ENCODE measurements at regions not wholly inside any gene's neighbourhood (a gene's known extent, or its start where the extent isn't known, plus 50 kb on each side); places are given as distances from the start of the nearest gene placed in this dataset.

DNA sequence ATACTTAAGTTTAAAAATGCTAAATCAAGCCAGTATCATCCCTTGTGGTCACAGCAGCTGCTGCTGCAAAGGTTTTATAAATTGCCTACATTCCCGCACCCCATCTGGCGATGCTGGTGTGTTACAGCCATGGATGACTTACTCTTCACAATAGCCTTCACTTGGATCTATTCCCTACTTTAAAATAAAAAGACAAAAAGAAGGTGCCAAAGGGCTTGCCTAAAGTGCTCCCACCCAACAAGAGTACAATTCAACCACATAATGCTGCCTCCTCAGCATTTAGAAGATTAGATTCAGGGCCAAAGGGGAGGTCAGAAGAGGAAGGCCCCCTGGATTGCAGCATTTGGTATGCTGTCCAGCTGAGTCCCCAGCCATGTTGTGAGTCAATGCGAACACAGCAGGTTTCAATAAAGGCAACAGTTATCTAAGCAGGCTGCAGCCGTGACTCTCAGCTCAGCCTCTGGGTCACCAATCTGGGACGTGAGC is 176.1 kb downstream of the DAD1 start:
- no peak for DNase-seq

DNA sequence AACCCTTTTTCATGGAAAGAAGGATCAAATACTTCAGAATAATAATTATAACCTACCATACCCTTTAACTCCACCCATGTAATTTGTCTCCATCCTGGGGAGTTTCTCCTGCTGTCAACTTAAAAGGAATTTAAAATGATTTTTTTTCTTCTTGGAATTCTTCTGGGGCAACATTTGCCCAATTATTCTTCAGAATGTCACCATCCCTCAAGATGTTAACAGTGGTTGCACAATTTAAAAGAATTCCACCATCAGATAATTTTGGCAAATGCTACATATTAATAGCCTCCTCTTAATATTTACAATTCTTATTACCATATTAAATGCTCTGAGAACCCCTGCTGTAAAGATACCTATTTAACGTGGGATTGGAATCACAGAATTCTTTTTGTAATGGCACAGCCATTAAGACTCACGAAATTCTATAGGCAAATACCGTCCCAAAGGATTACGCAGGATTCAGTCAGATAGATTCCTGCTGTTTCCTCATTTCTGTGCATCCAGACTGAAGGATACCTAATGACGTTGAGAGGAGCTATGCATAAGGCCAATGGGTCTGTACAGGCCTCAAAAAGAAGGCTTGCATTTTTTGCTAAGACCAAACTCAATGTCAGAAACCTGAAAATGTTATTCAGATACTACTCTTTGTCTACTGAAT is 177.5 kb downstream of the DAD1 start:
- no peak for DNase-seq

- no peak for DNase-seq
Observed at GRCh38 chr14:22410497-22410896, 178.5 kb downstream of the DAD1 start.

- DNase-seq = no peak
Observed at GRCh38 chr14:22409006-22409405, 180.0 kb downstream of the DAD1 start.

GRCh38 chr14:22408547-22408946 is 180.5 kb downstream of the DAD1 start:
- no peak for DNase-seq

DNA sequence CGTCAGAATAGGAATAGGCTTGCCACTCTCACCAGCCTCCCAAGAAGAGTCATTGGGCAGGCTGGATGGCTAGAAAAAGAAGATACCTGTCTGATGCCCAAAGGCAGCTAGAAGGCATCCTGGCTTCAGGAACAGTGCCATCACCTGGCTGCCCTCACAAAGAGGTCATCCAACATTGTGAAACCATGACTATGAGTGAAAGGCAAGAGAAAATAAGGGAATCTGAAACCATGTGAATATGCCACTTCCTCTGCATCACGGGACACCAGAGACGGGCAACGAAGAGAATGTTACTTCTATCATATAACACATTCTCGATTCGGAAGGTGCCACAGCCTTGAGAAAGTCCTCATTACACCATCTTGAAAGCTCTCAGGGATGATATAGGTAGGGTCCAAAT is 182.0 kb downstream of the DAD1 start:
- no peak for DNase-seq

DNA sequence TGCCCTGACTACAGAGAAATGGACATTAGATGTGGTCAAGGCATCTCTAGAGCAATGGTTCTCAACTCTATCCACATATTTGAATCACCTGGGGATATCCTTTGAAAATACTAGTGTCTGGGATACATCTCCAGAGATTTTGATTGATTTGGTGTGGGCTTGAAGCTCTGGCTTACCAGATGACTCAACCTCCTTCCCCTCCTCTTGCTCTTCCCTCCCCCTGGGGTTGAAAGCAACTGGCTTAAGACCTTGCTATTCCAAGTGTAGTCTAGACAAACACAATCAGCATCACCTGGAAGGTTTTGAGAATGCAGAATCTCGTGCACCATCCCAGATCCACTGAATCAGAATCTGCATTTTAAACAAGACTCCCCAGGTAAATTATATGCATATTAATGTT is 183.8 kb downstream of the DAD1 start:
- DNase-seq = no peak

- DNase-seq = no peak
Observed at GRCh38 chr14:22403296-22403695, 185.7 kb downstream of the DAD1 start.

DNA sequence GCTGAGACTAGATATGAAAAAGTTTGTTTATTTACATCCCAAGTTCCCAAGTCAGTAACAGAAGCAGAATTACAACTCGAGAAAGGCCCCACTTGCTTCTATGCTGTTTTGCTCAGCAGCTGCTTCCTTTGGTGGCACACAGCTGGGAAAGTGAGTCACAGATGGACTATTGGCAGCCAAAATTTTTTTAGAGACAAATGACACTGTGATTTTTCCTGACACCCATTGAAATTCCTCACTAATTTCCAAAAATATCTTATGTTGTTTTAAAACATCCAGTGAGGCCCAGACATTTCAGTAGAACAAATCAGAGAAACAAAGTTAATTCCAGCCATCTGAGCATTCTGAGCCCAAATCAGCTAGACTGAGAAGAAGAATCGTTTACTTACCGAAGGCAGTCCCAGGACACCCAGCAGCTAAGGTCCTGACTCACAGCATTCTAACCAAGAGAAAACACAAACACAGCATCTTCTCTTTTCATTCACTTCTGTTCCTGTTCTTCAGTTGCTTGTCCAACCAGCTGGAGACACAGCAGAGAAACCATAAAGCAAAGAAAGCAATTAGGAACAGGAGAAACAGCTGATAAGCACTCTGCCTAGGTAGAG is 188.3 kb downstream of the DAD1 start:
- DNase-seq = no peak

GRCh38 chr14:22399776-22400175 is 189.2 kb downstream of the DAD1 start:
- DNase-seq = no peak

GRCh38 chr14:22397221-22397737 is 191.7 kb downstream of the DAD1 start:
- no peak for DNase-seq

DNA sequence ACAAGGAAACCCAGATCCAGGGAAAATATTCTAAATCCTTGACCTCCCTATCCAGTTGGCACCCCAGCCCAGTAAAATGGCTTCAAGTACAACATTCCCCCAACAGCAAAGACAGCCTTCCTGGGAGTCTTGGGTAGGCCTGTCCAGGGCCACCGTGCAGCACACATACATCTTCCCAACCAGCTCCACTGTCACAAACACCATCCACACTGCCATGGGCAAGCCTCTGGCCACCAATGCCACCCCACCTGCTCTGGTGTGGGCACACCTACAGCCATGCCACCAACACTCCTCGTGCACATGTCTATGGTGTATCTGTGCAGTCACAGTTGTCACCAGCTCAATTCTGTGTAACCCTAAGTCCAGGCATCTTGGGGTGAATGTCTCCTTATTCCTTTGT is 193.2 kb downstream of the DAD1 start:
- DNase-seq = no peak

DNA sequence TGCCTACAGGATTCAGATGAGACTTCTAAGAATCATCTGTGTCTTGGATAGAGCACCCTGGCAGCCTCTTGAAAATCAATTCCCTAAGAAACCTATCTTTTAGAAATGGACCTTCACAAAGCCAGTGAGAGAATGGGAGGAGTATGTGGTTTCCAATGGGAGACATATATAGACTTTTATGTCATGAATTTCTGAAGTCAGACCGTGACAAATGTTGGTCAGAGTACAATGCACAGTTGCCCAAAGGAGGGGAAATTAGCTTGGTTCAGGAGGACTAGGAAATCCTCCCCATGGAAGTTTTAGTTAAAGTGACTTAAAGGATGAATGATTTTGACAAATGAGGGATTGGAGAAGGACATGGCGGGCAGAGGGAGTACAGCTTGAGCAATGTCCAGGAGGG is 194.4 kb downstream of the DAD1 start:
- DNase-seq = no peak

GRCh38 chr14:22393796-22394195 is 195.2 kb downstream of the DAD1 start:
- DNase-seq = no peak

DNA sequence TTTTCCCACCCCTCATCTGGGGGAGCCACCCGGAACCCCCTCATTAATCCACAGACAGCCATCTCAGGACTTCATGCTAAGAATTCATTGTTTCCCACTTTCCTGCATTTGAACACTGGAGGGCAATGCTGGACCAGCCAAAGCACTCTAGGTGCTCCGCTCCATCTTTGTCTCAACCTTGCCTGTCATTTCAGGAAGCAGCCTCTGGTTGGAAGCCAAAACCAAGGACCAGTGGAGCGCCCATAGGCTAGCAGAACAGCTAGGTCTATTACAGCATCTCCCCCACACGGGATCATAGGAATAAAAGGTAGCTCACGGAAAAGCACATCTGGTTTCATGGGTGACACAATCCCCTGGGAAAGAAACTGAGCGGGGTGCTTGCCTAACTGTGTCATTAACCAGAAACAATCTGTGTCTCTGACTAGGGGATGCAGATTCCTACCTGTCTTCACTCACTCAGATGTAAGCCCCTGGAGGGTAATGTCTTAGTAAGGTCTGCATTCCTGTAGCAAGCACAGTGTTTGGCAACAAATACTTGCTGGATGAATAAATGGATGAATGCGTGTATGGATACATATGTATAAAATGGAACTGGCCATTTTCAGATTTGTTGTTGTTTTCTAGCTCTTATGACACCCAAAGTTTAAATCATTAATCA is 197.0 kb downstream of the DAD1 start:
- DNase-seq = no peak

GRCh38 chr14:22390824-22391461 is 198.1 kb downstream of the DAD1 start:
- no peak for DNase-seq

DNA sequence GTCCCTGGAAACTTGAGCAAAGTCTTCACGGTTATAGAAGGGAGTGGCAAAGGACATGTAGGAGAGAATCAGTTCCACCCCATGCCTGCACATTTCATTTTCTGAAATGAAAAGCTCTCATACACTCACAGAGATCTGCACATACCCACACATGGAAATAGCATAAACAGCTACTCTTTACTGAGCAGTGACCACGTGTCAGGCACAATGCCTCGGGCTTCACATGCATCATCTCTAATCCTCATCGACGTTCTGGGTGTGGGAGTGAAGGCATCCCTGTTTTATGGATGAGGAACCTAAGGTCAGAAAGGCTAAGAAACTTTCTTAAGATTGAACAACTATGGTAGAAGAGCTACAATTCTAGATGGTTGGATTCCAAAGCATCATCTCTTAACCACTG is 198.8 kb downstream of the DAD1 start:
- DNase-seq = no peak

- DNase-seq = no peak
Observed at GRCh38 chr14:22388669-22389595, 200.1 kb downstream of the DAD1 start.

DNA sequence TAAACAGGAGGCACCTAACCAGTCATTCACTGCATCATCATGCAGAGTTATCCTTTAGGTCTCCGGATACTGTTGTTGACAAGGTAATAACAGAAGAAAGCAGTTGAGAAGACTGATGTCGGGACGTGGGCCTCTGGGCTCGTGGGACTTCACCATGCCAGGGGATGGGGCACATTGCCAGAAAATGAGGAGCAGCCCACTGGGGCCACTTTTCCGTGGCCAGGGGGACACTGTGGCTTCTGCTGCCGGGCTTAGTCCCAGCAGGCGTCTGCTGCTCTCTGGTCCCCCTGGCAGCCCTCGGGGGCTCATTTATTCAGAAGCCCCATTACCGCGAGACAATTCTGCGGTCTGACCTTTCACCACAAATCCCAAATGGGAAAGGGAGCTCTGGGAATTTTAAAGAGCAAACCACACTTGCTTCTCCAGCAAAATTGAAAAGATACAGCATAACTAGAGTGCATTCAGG is 201.2 kb downstream of the DAD1 start:
- DNase-seq = no peak

GRCh38 chr14:22386924-22387775 is 201.9 kb downstream of the DAD1 start:
- peak in 1 of 2 donors; percentile 2 for DNase-seq

GRCh38 chr14:22384974-22385526 is 204.0 kb downstream of the DAD1 start:
- DNase-seq = no peak

All from activated CD4-positive, alpha-beta T cell treated with anti-CD3 and anti-CD28 coated beads for 4 hours (primary cell).